GM23338 (cell line): ENCODE measurements at regions not wholly inside any gene's neighbourhood (a gene's known extent, or its start where the extent isn't known, plus 50 kb on each side); places are given as distances from the start of the nearest gene placed in this dataset.

Experiments used
- ATAC-seq: fragments of 200-7000 bp; cut with Tn5 transposase; 3 replicates; pipeline ENCODE4 v1.9.1; 2020
- DNase-seq: peaks from one replicate; pipeline ENCODE4 v3.0.0-alpha.2; 2015; ENCODE audit warnings: low spot score
- H2AFZ ChIP-seq: fragments of 200-600 bp; sonication (generic); 2 replicates; pipeline ENCODE4 v1.8.0; 2016; ENCODE audit warnings: antibody characterized with exemption, mild to moderate bottlenecking, moderate library complexity
- H3F3A ChIP-seq: fragments of 200-600 bp; sonication (generic); replicated peaks from 2 replicates; pipeline ENCODE4 v1.8.0; 2017; ENCODE audit warnings: antibody characterized with exemption, mixed run types, low read depth
- H3K27ac ChIP-seq: fragments of 200-600 bp; sonication (generic); 2 replicates; pipeline ENCODE4 v1.6.1; 2016; ENCODE audit warnings: low read depth
- H3K27me3 ChIP-seq: fragments of 200-600 bp; sonication (generic); 2 replicates; pipeline ENCODE4 v1.8.0; 2016; ENCODE audit warnings: mild to moderate bottlenecking, mixed run types, moderate library complexity; ENCODE audit not compliant: insufficient read depth
- H3K36me3 ChIP-seq: fragments of 200-600 bp; sonication (generic); 2 replicates; pipeline ENCODE4 v1.8.0; 2016; ENCODE audit warnings: mild to moderate bottlenecking; ENCODE audit not compliant: insufficient read depth
- H3K4me1 ChIP-seq: fragments of 200-600 bp; sonication (generic); 2 replicates; pipeline ENCODE4 v1.8.0; 2016; ENCODE audit warnings: mild to moderate bottlenecking, moderate library complexity; ENCODE audit not compliant: insufficient read depth
- H3K4me2 ChIP-seq: fragments of 200-600 bp; sonication (generic); 2 replicates; pipeline ENCODE4 v1.7.1; 2017; ENCODE audit warnings: mixed run types
- H3K4me3 ChIP-seq: fragments of 200-600 bp; sonication (generic); 2 replicates; pipeline ENCODE4 v1.6.1; 2016; ENCODE audit warnings: mixed run types
- H3K79me2 ChIP-seq: fragments of 200-600 bp; sonication (generic); replicated peaks from 2 replicates; pipeline ENCODE4 v1.8.0; 2017; ENCODE audit warnings: mild to moderate bottlenecking; ENCODE audit not compliant: insufficient read depth
- H3K9me2 ChIP-seq: fragments of 200-600 bp; sonication (generic); 2 replicates; pipeline ENCODE4 v1.8.0; 2017; ENCODE audit not compliant: insufficient read depth
- H4K20me1 ChIP-seq: fragments of 200-600 bp; sonication (generic); replicated peaks from 2 replicates; pipeline ENCODE4 v1.8.0; 2017; ENCODE audit warnings: mild to moderate bottlenecking; ENCODE audit not compliant: insufficient read depth
- H3K27ac Mint-ChIP-seq: 2 replicates; pipeline ENCODE4 v1.8.0; 2020; ENCODE audit warnings: inconsistent platforms, mild to moderate bottlenecking, moderate library complexity, mixed read lengths
- H3K27me3 Mint-ChIP-seq: 3 replicates; pipeline ENCODE4 v1.8.0; 2022; ENCODE audit warnings: low read depth, mild to moderate bottlenecking, moderate library complexity, mixed read lengths, inconsistent platforms; ENCODE audit not compliant: insufficient read depth, poor library complexity
- H3K36me3 Mint-ChIP-seq: 3 replicates; pipeline ENCODE4 v1.8.0; 2021; ENCODE audit warnings: low read depth, mild to moderate bottlenecking, inconsistent platforms, moderate library complexity, mixed read lengths
- H3K4me1 Mint-ChIP-seq: 3 replicates; pipeline ENCODE4 v1.8.0; 2020; ENCODE audit warnings: mild to moderate bottlenecking, inconsistent platforms, mixed read lengths
- H3K4me3 Mint-ChIP-seq: 3 replicates; pipeline ENCODE4 v1.8.0; 2021; ENCODE audit warnings: moderate library complexity, mild to moderate bottlenecking, inconsistent platforms, mixed read lengths
- H3K9me3 Mint-ChIP-seq: 3 replicates; pipeline ENCODE4 v1.8.0; 2020; ENCODE audit warnings: moderate library complexity, mild to moderate bottlenecking, inconsistent platforms, mixed read lengths
- CREB1 ChIP-seq: fragments of 250-450 bp; sonication (Bioruptor Pico); IDR thresholded peaks from 2 replicates; pipeline ENCODE4 v1.5.0; 2020; ENCODE audit warnings: low read depth, mild to moderate bottlenecking, moderate library complexity
- EZH2 ChIP-seq: fragments of 200-600 bp; sonication (generic); IDR thresholded peaks from one replicate; pipeline ENCODE4 v1.8.0; 2017; ENCODE audit warnings: antibody characterized with exemption, mild to moderate bottlenecking, low read depth; ENCODE audit not compliant: unreplicated experiment
- POLR2AphosphoS5 ChIP-seq: IDR thresholded peaks from 2 replicates; pipeline ENCODE4 v1.6.1; 2016; ENCODE audit warnings: antibody characterized with exemption, low read depth
- ZNF331 ChIP-seq: fragments of 250-450 bp; sonication (Bioruptor Pico); IDR thresholded peaks from 2 replicates; pipeline ENCODE4 v1.5.0; 2020; ENCODE audit warnings: low read depth, mild to moderate bottlenecking, moderate library complexity
- TF ChIP-seq, protein P1 (sequence below): IDR thresholded peaks from 2 replicates; pipeline ENCODE4 v1.6.1; 2016; ENCODE audit warnings: antibody characterized with exemption
- TF ChIP-seq, protein P2 (sequence below), 2 experiments: fragments of 200-600 bp in 1 of 2; sonication (generic) in 1 of 2; conservative IDR thresholded peaks; 2 replicates each; pipeline versions ENCODE4 v1.5.1 to v1.6.1; 2016 to 2017; ENCODE audit warnings: antibody characterized with exemption in 2 of 2, low read depth in 2 of 2, mild to moderate bottlenecking in 2 of 2, moderate library complexity in 1 of 2

DNA sequence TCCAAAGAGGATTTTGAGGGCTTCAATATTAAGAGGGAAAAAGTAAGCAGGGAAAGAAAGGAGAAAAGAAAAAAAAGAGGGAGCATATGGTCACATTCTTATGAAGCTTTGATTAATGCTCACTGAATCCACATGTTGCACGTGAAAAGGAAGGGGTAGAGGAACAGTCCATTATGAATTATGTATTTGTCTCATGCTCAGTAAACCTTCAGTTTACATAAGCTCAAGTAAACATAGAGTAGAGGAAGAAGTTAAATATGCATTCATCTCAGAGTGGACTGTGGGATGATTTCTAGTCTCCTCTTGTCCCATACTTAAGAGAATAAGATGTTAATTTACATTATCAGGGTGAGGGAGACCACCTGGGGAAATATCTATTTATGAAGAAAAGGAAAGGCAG lies 334.5 kb downstream of the IPO8 start:
- Histone ChIP-seq H4K20me1 (no peaks in the 10 kb centered on the region), H3K4me1 (no peaks in the 10 kb centered on the region), H2AFZ (no peak overlapping the region), H3F3A (no peaks in the 10 kb centered on the region), H3K27me3 (no peaks in the 10 kb centered on the region), H3K36me3 (no peaks in the 10 kb centered on the region; the same call in 1 of the 2 replicates), H3K4me3 (no peak overlapping the region), H3K27ac (no peak overlapping the region), H3K79me2 (no peaks in the 10 kb centered on the region), H3K4me2 (no peak overlapping the region), H3K9me2 (no peaks in the 10 kb centered on the region; the same call in 1 of the 2 replicates)
- H3K27ac Mint-ChIP-seq = no peak overlapping the region
- no peak for DNase-seq
- no peak for TF ChIP-seq EZH2
- TF ChIP-seq, protein P1, sequence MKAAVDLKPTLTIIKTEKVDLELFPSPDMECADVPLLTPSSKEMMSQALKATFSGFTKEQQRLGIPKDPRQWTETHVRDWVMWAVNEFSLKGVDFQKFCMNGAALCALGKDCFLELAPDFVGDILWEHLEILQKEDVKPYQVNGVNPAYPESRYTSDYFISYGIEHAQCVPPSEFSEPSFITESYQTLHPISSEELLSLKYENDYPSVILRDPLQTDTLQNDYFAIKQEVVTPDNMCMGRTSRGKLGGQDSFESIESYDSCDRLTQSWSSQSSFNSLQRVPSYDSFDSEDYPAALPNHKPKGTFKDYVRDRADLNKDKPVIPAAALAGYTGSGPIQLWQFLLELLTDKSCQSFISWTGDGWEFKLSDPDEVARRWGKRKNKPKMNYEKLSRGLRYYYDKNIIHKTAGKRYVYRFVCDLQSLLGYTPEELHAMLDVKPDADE = no peak
- TF ChIP-seq, protein P2, sequence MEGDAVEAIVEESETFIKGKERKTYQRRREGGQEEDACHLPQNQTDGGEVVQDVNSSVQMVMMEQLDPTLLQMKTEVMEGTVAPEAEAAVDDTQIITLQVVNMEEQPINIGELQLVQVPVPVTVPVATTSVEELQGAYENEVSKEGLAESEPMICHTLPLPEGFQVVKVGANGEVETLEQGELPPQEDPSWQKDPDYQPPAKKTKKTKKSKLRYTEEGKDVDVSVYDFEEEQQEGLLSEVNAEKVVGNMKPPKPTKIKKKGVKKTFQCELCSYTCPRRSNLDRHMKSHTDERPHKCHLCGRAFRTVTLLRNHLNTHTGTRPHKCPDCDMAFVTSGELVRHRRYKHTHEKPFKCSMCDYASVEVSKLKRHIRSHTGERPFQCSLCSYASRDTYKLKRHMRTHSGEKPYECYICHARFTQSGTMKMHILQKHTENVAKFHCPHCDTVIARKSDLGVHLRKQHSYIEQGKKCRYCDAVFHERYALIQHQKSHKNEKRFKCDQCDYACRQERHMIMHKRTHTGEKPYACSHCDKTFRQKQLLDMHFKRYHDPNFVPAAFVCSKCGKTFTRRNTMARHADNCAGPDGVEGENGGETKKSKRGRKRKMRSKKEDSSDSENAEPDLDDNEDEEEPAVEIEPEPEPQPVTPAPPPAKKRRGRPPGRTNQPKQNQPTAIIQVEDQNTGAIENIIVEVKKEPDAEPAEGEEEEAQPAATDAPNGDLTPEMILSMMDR (conservative IDR thresholded peaks at IDR 0.05; ENCODE audit: low read depth in 2 of 2) = no peak
- no peak for TF ChIP-seq POLR2AphosphoS5
- no peak for ATAC-seq
- H3K4me3 Mint-ChIP-seq = no peak overlapping the region
- H3K27me3 Mint-ChIP-seq = peaks cover 2% of the 10 kb centered on the region
- H3K9me3 Mint-ChIP-seq = peaks cover 32% of the 10 kb centered on the region
- peaks cover 2% of the 10 kb centered on the region; the same call in 2 of the 3 replicates for H3K36me3 Mint-ChIP-seq
- no peaks in the 10 kb centered on the region for H3K4me1 Mint-ChIP-seq

DNA sequence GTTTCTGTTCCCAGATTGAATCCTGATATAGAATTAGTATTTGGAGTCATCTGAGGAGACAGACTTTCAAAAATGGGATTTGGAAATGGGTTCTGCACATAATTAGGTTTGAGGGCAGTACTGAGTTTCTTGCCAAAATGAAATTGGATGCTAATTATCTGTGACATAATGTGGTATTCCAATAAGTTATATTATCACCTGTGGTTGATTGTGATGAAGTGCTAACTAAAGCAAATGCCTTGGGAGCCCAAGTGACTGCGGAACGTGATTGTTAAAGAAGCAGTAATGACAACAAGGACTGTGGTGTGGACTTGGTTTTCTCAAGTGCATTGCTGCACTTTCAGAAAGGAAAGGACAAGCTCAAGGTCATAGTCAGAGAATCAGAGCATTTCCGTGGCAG lies 337.0 kb downstream of the IPO8 start:
- Histone ChIP-seq H4K20me1 (no peaks in the 10 kb centered on the region), H3K9me2 (peaks cover 5% of the 10 kb centered on the region; the same call in 1 of the 2 replicates), H3K4me2 (no peak overlapping the region), H3K36me3 (no peaks in the 10 kb centered on the region), H3K4me3 (no peak overlapping the region), H3F3A (no peaks in the 10 kb centered on the region), H3K4me1 (no peaks in the 10 kb centered on the region), H3K27ac (no peak overlapping the region), H3K79me2 (no peaks in the 10 kb centered on the region), H2AFZ (no peak overlapping the region), H3K27me3 (no peaks in the 10 kb centered on the region)
- no peak overlapping the region for H3K4me3 Mint-ChIP-seq
- H3K27me3 Mint-ChIP-seq = peaks cover 2% of the 10 kb centered on the region
- H3K36me3 Mint-ChIP-seq = peaks cover 2% of the 10 kb centered on the region; the same call in 2 of the 3 replicates
- no peak for ATAC-seq
- H3K9me3 Mint-ChIP-seq = peaks cover 25% of the 10 kb centered on the region
- H3K4me1 Mint-ChIP-seq = no peaks in the 10 kb centered on the region
- H3K27ac Mint-ChIP-seq = no peak overlapping the region
- TF ChIP-seq, protein P1 = no peak
- TF ChIP-seq ZNF331 (CRISPR knock-in tag) = no peak
- no peak for TF ChIP-seq CREB1 (CRISPR knock-in tag)
- DNase-seq = no peak
